H1 (cell line): ENCODE measurements at regions not wholly inside any gene's neighbourhood (a gene's known extent, or its start where the extent isn't known, plus 50 kb on each side); places are given as distances from the start of the nearest gene placed in this dataset.

Source experiments
- CTCF ChIA-PET: fragments of 300-600 bp; sonication (Branson Sonifier 250); formaldehyde crosslinking; loops from one replicate; lab custom pipeline; 2021; ENCODE audit not compliant: partially characterized antibody; lab: Charles Lee
- POLR2A ChIA-PET: fragments of 300-600 bp; sonication (Branson Sonifier 250); formaldehyde crosslinking; loops from one replicate; lab custom pipeline; 2021; ENCODE audit warnings: inconsistent platforms; ENCODE audit not compliant: partially characterized antibody; lab: Charles Lee
- DNase-seq, 2 experiments: peaks; one replicate each; pipeline versions ENCODE4 v3.0.0 to v3.0.0-alpha.2; 2010 to 2022; ENCODE audit warnings: low spot score in 2 of 2, low read depth in 1 of 2, mixed read lengths in 1 of 2
- FAIRE-seq: peaks from 2 replicates; lab custom pipeline; 2011; peaks lifted over from hg19 to GRCh38; lab: Jason Lieb, UNC
- H2AFZ ChIP-seq: 2 replicates; pipeline ENCODE4 v1.8.1; 2012; ENCODE audit warnings: low read length, inconsistent platforms
- H2AK5ac ChIP-seq: 2 replicates; pipeline ENCODE4 v1.6.1; 2013; ENCODE audit warnings: low read depth, low read length
- H2BK120ac ChIP-seq: replicated peaks from 2 replicates; pipeline ENCODE3; 2013; ENCODE audit warnings: low read depth, low read length, inconsistent platforms
- H2BK12ac ChIP-seq: 2 replicates; pipeline ENCODE4 v1.6.1; 2013; ENCODE audit warnings: low read depth, low read length
- H2BK15ac ChIP-seq: 2 replicates; pipeline ENCODE4 v1.6.1; 2013; ENCODE audit warnings: low read length
- H2BK20ac ChIP-seq: 2 replicates; pipeline ENCODE4 v1.6.1; 2013; ENCODE audit warnings: low read length
- H2BK5ac ChIP-seq: 2 replicates; pipeline ENCODE4 v1.6.1; 2013; ENCODE audit warnings: low read depth, low read length
- H3K14ac ChIP-seq: 2 replicates; pipeline ENCODE4 v1.6.1; 2013; ENCODE audit warnings: inconsistent platforms; ENCODE audit not compliant: insufficient read length
- H3K18ac ChIP-seq: 2 replicates; pipeline ENCODE4 v1.6.1; 2013; ENCODE audit warnings: low read length; ENCODE audit errors: extremely low read depth
- H3K23ac ChIP-seq: 2 replicates; pipeline ENCODE4 v1.6.1; 2013; ENCODE audit warnings: inconsistent platforms; ENCODE audit not compliant: insufficient read length
- H3K23me2 ChIP-seq: 2 replicates; pipeline ENCODE4 v1.6.1; 2013; ENCODE audit warnings: low read depth, low read length
- H3K27ac ChIP-seq: 2 replicates; pipeline ENCODE4 v1.6.1; 2011; ENCODE audit warnings: low read depth, low read length, inconsistent platforms
- H3K27me3 ChIP-seq, 4 experiments: replicated peaks in 1 of 4; 1 replicate in 1 of 4; 2 replicates in 3 of 4; pipeline versions ENCODE4 v1.6.1 to v1.8.1; 2011 to 2013; ENCODE audit warnings: low read length in 3 of 4, mild to moderate bottlenecking in 3 of 4, inconsistent platforms in 2 of 4, mixed read lengths in 2 of 4, moderate library complexity in 1 of 4; ENCODE audit not compliant: control insufficient read depth in 3 of 4, insufficient read depth in 3 of 4; ENCODE audit errors: extremely low read depth in 1 of 4
- H3K36me3 ChIP-seq, 4 experiments: 2 replicates each; pipeline versions ENCODE4 v1.6.1 to v1.8.1; 2011 to 2013; ENCODE audit warnings: mild to moderate bottlenecking in 4 of 4, low read length in 3 of 4, moderate library complexity in 2 of 4, control low read depth in 1 of 4, inconsistent platforms in 1 of 4; ENCODE audit not compliant: insufficient read depth in 4 of 4, control insufficient read depth in 2 of 4
- H3K4ac ChIP-seq: replicated peaks from 2 replicates; pipeline ENCODE3; 2013; ENCODE audit warnings: low read length, low read depth, mixed read lengths, inconsistent platforms; ENCODE audit not compliant: insufficient read length
- H3K4me1 ChIP-seq, 4 experiments: replicated peaks in 1 of 4; 1 replicate in 1 of 4; 2 replicates in 3 of 4; pipeline versions ENCODE4 v1.6.1 to v1.8.1; 2011 to 2013; ENCODE audit warnings: low read length in 3 of 4, inconsistent platforms in 2 of 4, mixed read lengths in 1 of 4; ENCODE audit not compliant: insufficient read depth in 4 of 4, control insufficient read depth in 3 of 4
- H3K4me2 ChIP-seq, 2 experiments: 2 replicates each; pipeline versions ENCODE4 v1.6.1 to v1.8.1; 2011 to 2013; ENCODE audit warnings: low read depth in 2 of 2, low read length in 2 of 2, control low read depth in 1 of 2, inconsistent platforms in 1 of 2, mild to moderate bottlenecking in 1 of 2; ENCODE audit not compliant: insufficient read depth in 1 of 2
- H3K4me3 ChIP-seq, 4 experiments: fragments of 200-600, 300-600 bp in 1 of 4; sonication (generic), shearing (Covaris generic), sonication (Bioruptor Twin) in 1 of 4; 2 replicates each; pipeline versions ENCODE4 v1.5.1 to v1.8.1; 2011 to 2016; ENCODE audit warnings: low read length in 4 of 4, low read depth in 3 of 4, control low read depth in 2 of 4, inconsistent platforms in 2 of 4, mild to moderate bottlenecking in 2 of 4, mixed read lengths in 1 of 4, moderate library complexity in 1 of 4; ENCODE audit not compliant: insufficient read depth in 2 of 4; ENCODE audit errors: extremely low read depth in 1 of 4
- H3K56ac ChIP-seq: replicated peaks from 2 replicates; pipeline ENCODE3; 2013; ENCODE audit warnings: low read depth, mild to moderate bottlenecking, mixed read lengths, low read length, inconsistent platforms; ENCODE audit not compliant: insufficient read length
- H3K79me1 ChIP-seq: 2 replicates; pipeline ENCODE4 v1.6.1; 2013; ENCODE audit warnings: low read depth, low read length, control low read depth
- H3K79me2 ChIP-seq, 2 experiments: 2 replicates each; pipeline versions ENCODE4 v1.6.1 to v1.8.1; 2012 to 2013; ENCODE audit warnings: low read length in 2 of 2, mild to moderate bottlenecking in 2 of 2, inconsistent platforms in 1 of 2; ENCODE audit not compliant: insufficient read depth in 2 of 2, control insufficient read depth in 1 of 2
- H3K9ac ChIP-seq, 4 experiments: replicated peaks in 1 of 4; 1 replicate in 1 of 4; 2 replicates in 3 of 4; pipeline versions ENCODE4 v1.6.1 to v1.8.1; 2011 to 2013; ENCODE audit warnings: low read depth in 3 of 4, low read length in 3 of 4, control low read depth in 2 of 4, mild to moderate bottlenecking in 2 of 4, moderate library complexity in 2 of 4, inconsistent platforms in 1 of 4; ENCODE audit errors: extremely low read depth in 1 of 4
- H3K9me3 ChIP-seq, 2 experiments: 2 replicates each; pipeline versions ENCODE4 v1.6.1 to v1.8.1; 2012 to 2013; ENCODE audit warnings: mild to moderate bottlenecking in 2 of 2, moderate library complexity in 2 of 2, control low read depth in 1 of 2, inconsistent platforms in 1 of 2, low read depth in 1 of 2, low read length in 1 of 2, mixed read lengths in 1 of 2; ENCODE audit not compliant: insufficient read depth in 2 of 2
- H4K20me1 ChIP-seq, 2 experiments: replicated peaks in 1 of 2; 2 replicates each; pipeline versions ENCODE3 to v1.8.1; 2011 to 2013; ENCODE audit warnings: inconsistent platforms in 2 of 2, low read length in 2 of 2, mild to moderate bottlenecking in 1 of 2; ENCODE audit not compliant: insufficient read depth in 2 of 2, control insufficient read depth in 1 of 2
- H4K5ac ChIP-seq: 2 replicates; pipeline ENCODE4 v1.6.1; 2013; ENCODE audit warnings: low read length, low read depth, mixed read lengths, inconsistent platforms; ENCODE audit not compliant: insufficient read length
- H4K8ac ChIP-seq: 2 replicates; pipeline ENCODE4 v1.8.0; 2013; ENCODE audit warnings: mild to moderate bottlenecking, moderate library complexity, low read length, inconsistent platforms; ENCODE audit not compliant: insufficient read depth; ENCODE audit errors: extremely low read depth
- H4K91ac ChIP-seq: replicated peaks from 2 replicates; pipeline ENCODE3; 2013; ENCODE audit warnings: low read length, mixed read lengths, inconsistent platforms; ENCODE audit not compliant: insufficient read length
- ASH2L ChIP-seq: fragments of 200-600, 300-600 bp; sonication (generic); IDR thresholded peaks from one replicate; pipeline ENCODE4 v1.7.1; 2017; ENCODE audit warnings: low read length
- BACH1 ChIP-seq: IDR thresholded peaks from 2 replicates; pipeline ENCODE4 v1.6.1; 2012; ENCODE audit warnings: low read length, improper control_type of control experiment
- HDAC2 ChIP-seq, 2 experiments: fragments of 300-600 bp in 1 of 2; sonication (generic) in 1 of 2; IDR thresholded peaks; 2 replicates each; pipeline ENCODE4 v1.6.1; 2011 to 2012; ENCODE audit warnings: low read depth in 2 of 2, low read length in 2 of 2, mild to moderate bottlenecking in 2 of 2, moderate library complexity in 2 of 2, borderline replicate concordance in 1 of 2, inconsistent platforms in 1 of 2
- HDAC6 ChIP-seq: IDR thresholded peaks from one replicate; pipeline ENCODE4 v1.7.1; 2012; ENCODE audit warnings: low read depth, mild to moderate bottlenecking, inconsistent platforms, low read length, moderate library complexity
- KDM1A ChIP-seq: fragments of 200-600, 300-600 bp; sonication (generic); IDR thresholded peaks from 2 replicates; pipeline ENCODE4 v1.7.1; 2016; ENCODE audit warnings: mild to moderate bottlenecking, low read length, borderline replicate concordance
- NRF1 ChIP-seq: IDR thresholded peaks from 2 replicates; pipeline ENCODE4 v1.6.1; 2011; ENCODE audit warnings: mild to moderate bottlenecking, low read depth, low read length, improper control_type of control experiment
- SIN3A ChIP-seq, 2 experiments: IDR thresholded peaks in 1 of 2; conservative IDR thresholded peaks in 1 of 2; 2 replicates each; pipeline ENCODE4 v1.6.1; 2011 to 2012; ENCODE audit warnings: low read length in 2 of 2, improper control_type of control experiment in 1 of 2, low read depth in 1 of 2, mild to moderate bottlenecking in 1 of 2
- WGBS, 2 experiments: shearing (Covaris generic) in 1 of 2; methylation state at CpG; one replicate each; pipeline versions ENCODE4 v1.1.6 to v1.1.7; 2013 to 2015; ENCODE audit warnings: low lambda C conversion rate in 2 of 2, mixed read lengths in 2 of 2, inconsistent platforms in 1 of 2, low coverage in 1 of 2, missing lambda C conversion rate in 1 of 2; ENCODE audit not compliant: insufficient replicate concordance in 2 of 2, insufficient coverage in 1 of 2, insufficient read length in 1 of 2; ENCODE audit errors: extremely low coverage in 1 of 2, missing lambda C conversion rate in 1 of 2; 5-methylcytosine and 5-hydroxymethylcytosine counted together

DNA sequence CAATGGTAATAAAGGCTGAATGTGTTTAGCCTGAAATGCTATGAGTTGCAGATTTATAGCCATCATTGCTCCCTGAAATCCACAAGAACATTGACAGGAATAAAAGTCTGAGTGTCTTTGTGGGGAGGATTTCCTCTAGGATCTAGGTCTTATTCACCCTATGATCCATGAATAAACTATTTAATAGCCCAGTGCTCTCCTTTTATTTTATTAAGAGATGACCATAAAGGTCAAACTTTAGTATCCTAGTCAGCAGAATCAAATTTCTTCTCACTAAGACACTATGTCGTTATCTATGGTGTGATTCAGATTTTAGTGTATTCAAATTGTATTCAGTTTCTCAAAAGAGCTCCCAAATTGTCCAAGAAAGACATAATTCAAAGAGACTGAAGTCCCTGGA lies 67.8 kb upstream of the AKR1E2 start:
- Histone ChIP-seq H3K9me3 (no peaks in the 10 kb centered on the region), H3K18ac (no peak overlapping the region), H4K8ac (no peak overlapping the region), H2BK120ac (no peak overlapping the region), H4K20me1 (no peaks in the 10 kb centered on the region), H3K4me2 (no peak overlapping the region), H3K4me3 (no peak overlapping the region), H3K23ac (no peak overlapping the region), H3K27ac (no peak overlapping the region), H2BK12ac (no peak overlapping the region), H3K23me2 (no peaks in the 10 kb centered on the region), H2BK5ac (no peak overlapping the region), H2AK5ac (no peak overlapping the region), H2BK15ac (no peak overlapping the region), H3K56ac (no peak overlapping the region), H3K79me1 (no peaks in the 10 kb centered on the region), H4K91ac (no peak overlapping the region), H2AFZ (no peak overlapping the region), H3K79me2 (no peaks in the 10 kb centered on the region), H3K36me3 (no peaks in the 10 kb centered on the region), H3K14ac (no peak overlapping the region), H3K4me1 (no peaks in the 10 kb centered on the region), H3K27me3 (no peaks in the 10 kb centered on the region), H3K4ac (no peak overlapping the region), H3K9ac (no peak overlapping the region), H4K5ac (no peak overlapping the region), H2BK20ac (no peak overlapping the region)
- CTCF ChIA-PET, result interaction anchor here (0.6 to 1.7 kb wide), 4 partner anchors 13 to 1565 kb away, joined by 3 to 4 read pairs (median 3); no protein-coding TSS in a partner anchor
- FAIRE-seq (no peak), DNase-seq (no peak)
- 84% methylated on average over 1 of the region's 1 CpG; no CpG with 5 or more reads in 1 of the 2 experiments for WGBS, 2 experiments
- no peak for TF ChIP-seq BACH1
- TF ChIP-seq ASH2L, result no peak
- no peak for TF ChIP-seq SIN3A (conservative IDR thresholded peaks at IDR 0.05 in 1 of 2, IDR thresholded peaks at IDR 0.05 in 1 of 2; ENCODE audit: low read depth in 1 of 2, low read length in 2 of 2)
- no peak for TF ChIP-seq HDAC2 (IDR thresholded peaks at IDR 0.05; ENCODE audit: borderline replicate concordance in 1 of 2, low read depth in 2 of 2, low read length in 2 of 2)
- no peak for TF ChIP-seq NRF1
- TF ChIP-seq HDAC6, result no peak
- no peak for TF ChIP-seq KDM1A
- POLR2A ChIA-PET, result no interaction called here
